GM18868 (cell line): ENCODE measurements at regions not wholly inside any gene's neighbourhood (a gene's known extent, or its start where the extent isn't known, plus 50 kb on each side); places are given as distances from the start of the nearest gene placed in this dataset.

Source experiments
- ATAC-seq: cut with Tn5 transposase; IDR thresholded peaks from one replicate; pipeline ENCODE4 v1.9.1; 2021; ENCODE audit warnings: mild to moderate bottlenecking, moderate library complexity; ENCODE audit not compliant: unreplicated experiment

- no peak for ATAC-seq
Measured at GRCh38 chr4:138030375-138030774, 211.8 kb downstream of the SLC7A11 start.

- ATAC-seq: no peak
Measured at GRCh38 chr4:138028923-138029322, 213.2 kb downstream of the SLC7A11 start.

- ATAC-seq: no peak
Measured at GRCh38 chr4:138021139-138021830, 220.9 kb downstream of the SLC7A11 start.

- no peak for ATAC-seq
Measured at GRCh38 chr4:138014590-138015288, 227.4 kb downstream of the SLC7A11 start.

GRCh38 chr4:138013625-138014024 lies 228.5 kb downstream of the SLC7A11 start:
- ATAC-seq: no peak

- peak; percentile 85 for ATAC-seq
Measured at GRCh38 chr4:138010639-138011038, 231.5 kb downstream of the SLC7A11 start.

- no peak for ATAC-seq
Measured at GRCh38 chr4:138007572-138007971, 234.6 kb downstream of the SLC7A11 start.

GRCh38 chr4:138005486-138005885 lies 236.7 kb downstream of the SLC7A11 start:
- ATAC-seq: no peak

- peak; percentile 100 for ATAC-seq
Measured at GRCh38 chr4:138003248-138003647, 238.9 kb downstream of the SLC7A11 start.

GRCh38 chr4:137998666-137999429 lies 243.3 kb downstream of the SLC7A11 start:
- no peak for ATAC-seq

- no peak for ATAC-seq
Measured at GRCh38 chr4:137997496-137997895, 244.7 kb downstream of the SLC7A11 start.

GRCh38 chr4:137994853-137995252 lies 247.3 kb downstream of the SLC7A11 start:
- ATAC-seq: no peak

GRCh38 chr4:137993232-137993631 lies 248.9 kb downstream of the SLC7A11 start:
- ATAC-seq: peak; percentile 31

- ATAC-seq: no peak
Measured at GRCh38 chr4:137981277-137981676, 260.9 kb downstream of the SLC7A11 start.

GRCh38 chr4:137980641-137981040 lies 261.5 kb downstream of the SLC7A11 start:
- no peak for ATAC-seq

- ATAC-seq: no peak
Measured at GRCh38 chr4:137979938-137980337, 262.2 kb downstream of the SLC7A11 start.

- no peak for ATAC-seq
Measured at GRCh38 chr4:137968956-137969678, 273.0 kb downstream of the SLC7A11 start.

GRCh38 chr4:137967480-137968190 lies 274.5 kb downstream of the SLC7A11 start:
- no peak for ATAC-seq

- no peak for ATAC-seq
Measured at GRCh38 chr4:137966504-137966903, 275.6 kb downstream of the SLC7A11 start.

- no peak for ATAC-seq
Measured at GRCh38 chr4:137961051-137961438, 281.1 kb downstream of the SLC7A11 start.
